ENCODE measurements at regions not wholly inside any gene's neighbourhood (a gene's known extent, or its start where the extent isn't known, plus 50 kb on each side); places are given as distances from the start of the nearest gene placed in this dataset.

DNA sequence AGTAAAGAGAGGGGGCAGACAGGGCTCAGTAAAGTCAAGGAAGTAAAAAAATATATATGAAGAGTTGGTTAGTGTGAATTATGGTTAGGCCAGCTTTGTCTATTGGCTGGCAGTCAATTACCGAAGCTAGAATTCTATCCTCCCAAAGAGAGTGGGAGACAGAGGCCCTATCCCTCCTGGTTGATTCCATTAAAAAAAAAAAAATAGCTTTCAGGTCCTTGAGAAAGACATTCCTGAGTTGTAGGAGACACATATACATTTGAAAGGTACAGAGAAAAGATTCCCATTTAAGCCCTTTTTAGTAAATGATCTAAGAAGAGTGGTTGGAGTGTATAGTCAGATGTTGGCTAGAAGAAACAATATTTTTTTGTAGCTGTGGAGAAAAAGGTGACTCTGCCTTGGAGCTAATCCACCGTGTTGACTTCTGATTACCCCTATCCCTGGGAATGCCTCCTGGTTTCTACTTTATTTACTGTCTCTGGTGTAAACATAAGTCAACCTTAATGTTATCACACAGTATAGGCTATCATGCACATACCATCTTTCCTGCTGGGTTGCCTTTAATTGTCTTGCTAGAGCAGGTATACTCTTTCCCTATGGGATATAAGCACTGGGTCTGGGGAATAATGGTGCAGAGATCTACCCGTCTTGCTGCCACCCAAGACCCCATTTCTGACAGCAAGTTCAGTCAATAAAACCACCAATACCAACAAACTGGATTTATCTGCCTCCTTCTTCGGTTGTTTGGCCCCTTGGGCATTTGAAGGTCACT, 859.9 kb upstream of the ATXN7L3B start:
- peaks cover 9% of the 10 kb centered on the region; the same call in 1 of the 2 replicates for H3F3A ChIP-seq (ENCODE audit: insufficient read depth, low read depth)
- CTCF ChIA-PET, result no interaction called here
- peak in 1 of 2 experiments; percentile 44 for DNase-seq
- TF ChIP-seq, protein P1, sequence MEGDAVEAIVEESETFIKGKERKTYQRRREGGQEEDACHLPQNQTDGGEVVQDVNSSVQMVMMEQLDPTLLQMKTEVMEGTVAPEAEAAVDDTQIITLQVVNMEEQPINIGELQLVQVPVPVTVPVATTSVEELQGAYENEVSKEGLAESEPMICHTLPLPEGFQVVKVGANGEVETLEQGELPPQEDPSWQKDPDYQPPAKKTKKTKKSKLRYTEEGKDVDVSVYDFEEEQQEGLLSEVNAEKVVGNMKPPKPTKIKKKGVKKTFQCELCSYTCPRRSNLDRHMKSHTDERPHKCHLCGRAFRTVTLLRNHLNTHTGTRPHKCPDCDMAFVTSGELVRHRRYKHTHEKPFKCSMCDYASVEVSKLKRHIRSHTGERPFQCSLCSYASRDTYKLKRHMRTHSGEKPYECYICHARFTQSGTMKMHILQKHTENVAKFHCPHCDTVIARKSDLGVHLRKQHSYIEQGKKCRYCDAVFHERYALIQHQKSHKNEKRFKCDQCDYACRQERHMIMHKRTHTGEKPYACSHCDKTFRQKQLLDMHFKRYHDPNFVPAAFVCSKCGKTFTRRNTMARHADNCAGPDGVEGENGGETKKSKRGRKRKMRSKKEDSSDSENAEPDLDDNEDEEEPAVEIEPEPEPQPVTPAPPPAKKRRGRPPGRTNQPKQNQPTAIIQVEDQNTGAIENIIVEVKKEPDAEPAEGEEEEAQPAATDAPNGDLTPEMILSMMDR (conservative IDR thresholded peaks at IDR 0.05), result no peak
- peak overlapping the region; percentile 5 for H3K4me3 ChIP-seq
- POLR2A ChIA-PET (ENCODE audit: unreplicated experiment), result interaction anchor here (0.9 kb wide), 1 partner anchor 441 kb away, joined by 10 read pairs; no protein-coding TSS in a partner anchor
- peak overlapping the region; percentile 59 for H3K27ac ChIP-seq
- peaks cover 25% of the 10 kb centered on the region for H3K4me1 ChIP-seq (replicated peaks; ENCODE audit: insufficient read depth)
- intact Hi-C loops (cut with micrococcal nuclease; ENCODE audit: unreplicated experiment), result no loop called here
- no peaks in the 10 kb centered on the region for H3K36me3 ChIP-seq (ENCODE audit: low read depth)
- H3K79me2 ChIP-seq (ENCODE audit: low read depth), result no peaks in the 10 kb centered on the region
- peaks cover 8% of the 10 kb centered on the region; the same call in 1 of the 2 replicates for H3K9me3 ChIP-seq (ENCODE audit: insufficient read depth, low read depth)
- H3K9me2 ChIP-seq (ENCODE audit: insufficient read depth), result no peaks in the 10 kb centered on the region
- H3K4me2 ChIP-seq, result peak overlapping the region; percentile 49
- no peak overlapping the region; the same call in 1 of the 2 replicates for H2AFZ ChIP-seq
- H3K27me3 ChIP-seq (ENCODE audit: insufficient read depth, low read depth), result no peaks in the 10 kb centered on the region
- no peaks in the 10 kb centered on the region for H4K20me1 ChIP-seq (ENCODE audit: insufficient read depth)
- no TSS peak for BruUV-seq (replicated peaks)

- peak in 1 of 2 experiments; percentile 89 for DNase-seq
- Histone ChIP-seq H3K27me3 (ENCODE audit: insufficient read depth, low read depth) (no peaks in the 10 kb centered on the region), H3K79me2 (ENCODE audit: low read depth) (no peaks in the 10 kb centered on the region), H3K9me2 (ENCODE audit: insufficient read depth) (no peaks in the 10 kb centered on the region), H3K9me3 (ENCODE audit: insufficient read depth, low read depth) (peaks cover 8% of the 10 kb centered on the region; the same call in 1 of the 2 replicates), H3K4me1 (replicated peaks; ENCODE audit: insufficient read depth) (peaks cover 25% of the 10 kb centered on the region), H3F3A (ENCODE audit: insufficient read depth, low read depth) (peaks cover 9% of the 10 kb centered on the region; the same call in 1 of the 2 replicates), H4K20me1 (ENCODE audit: insufficient read depth) (no peaks in the 10 kb centered on the region), H3K36me3 (ENCODE audit: low read depth) (no peaks in the 10 kb centered on the region), H3K4me3 (peak overlapping the region; percentile 5), H2AFZ (no peak overlapping the region; the same call in 1 of the 2 replicates), H3K27ac (peak overlapping the region; percentile 59), H3K4me2 (peak overlapping the region; percentile 49)
- TF ChIP-seq EZH2 (IDR thresholded peaks at IDR 0.05; ENCODE audit: low read depth), result no peak
- TF ChIP-seq, protein P1 (conservative IDR thresholded peaks at IDR 0.05), result no peak
- CTCF ChIA-PET, result no interaction called here
- POLR2A ChIA-PET (ENCODE audit: unreplicated experiment), result no interaction called here
- intact Hi-C loops (cut with micrococcal nuclease; ENCODE audit: unreplicated experiment), result no loop called here
- BruUV-seq (replicated peaks), result no TSS peak
Observed at GRCh38 chr12:73678335-73678734, 859.3 kb upstream of the ATXN7L3B start.

- Histone ChIP-seq H4K20me1 (ENCODE audit: insufficient read depth) (no peaks in the 10 kb centered on the region), H3K79me2 (ENCODE audit: low read depth) (no peaks in the 10 kb centered on the region), H3F3A (ENCODE audit: insufficient read depth, low read depth) (no peaks in the 10 kb centered on the region), H3K9me2 (ENCODE audit: insufficient read depth) (no peaks in the 10 kb centered on the region), H3K27me3 (ENCODE audit: insufficient read depth, low read depth) (no peaks in the 10 kb centered on the region), H3K4me1 (replicated peaks; ENCODE audit: insufficient read depth) (no peaks in the 10 kb centered on the region), H3K36me3 (ENCODE audit: low read depth) (no peaks in the 10 kb centered on the region), H2AFZ (no peak overlapping the region), H3K27ac (no peak overlapping the region), H3K9me3 (ENCODE audit: insufficient read depth, low read depth) (no peaks in the 10 kb centered on the region), H3K4me2 (no peak overlapping the region), H3K4me3 (no peak overlapping the region)
- intact Hi-C loops (cut with micrococcal nuclease; ENCODE audit: unreplicated experiment), result no loop called here
- TF ChIP-seq EZH2 (IDR thresholded peaks at IDR 0.05; ENCODE audit: low read depth), result no peak
- TF ChIP-seq, protein P1 (conservative IDR thresholded peaks at IDR 0.05), result no peak
- CTCF ChIA-PET, result no interaction called here
- no peak for DNase-seq
- BruUV-seq (replicated peaks), result no TSS peak
- POLR2A ChIA-PET (ENCODE audit: unreplicated experiment), result no interaction called here
Observed at GRCh38 chr12:73699318-73699717, 838.3 kb upstream of the ATXN7L3B start.
